Pancreas (tissue), 10 donors: ENCODE measurements at regions not wholly inside any gene's neighbourhood (a gene's known extent, or its start where the extent isn't known, plus 50 kb on each side); places are given as distances from the start of the nearest gene placed in this dataset.

ENCODE experiments used
- ATAC-seq, 4 donors: fragments of 200-7000 bp; cut with Tn5 transposase; one replicate each; pipeline versions ENCODE4 v1.8.0 to v1.9.1; 2020; ENCODE audit warnings: mild to moderate bottlenecking in 4 of 4, moderate library complexity in 4 of 4
- DNase-seq, 6 donors: peaks; one replicate each; pipeline ENCODE4 v3.0.0-alpha.2; 2020
- FAIRE-seq: peaks from 2 replicates; lab custom pipeline; 2012; peaks lifted over from hg19 to GRCh38; lab: Jason Lieb, UNC
- H3K27ac ChIP-seq, 4 donors: fragments of 200-600 bp; sonication (generic); 1 replicate in 3 of 4; 2 replicates in 1 of 4; pipeline versions ENCODE4 v1.5.0 to v1.8.0; 2020
- H3K27me3 ChIP-seq, 4 donors: fragments of 200-600 bp; one replicate each; pipeline ENCODE4 v1.8.0; 2021
- H3K36me3 ChIP-seq, 3 donors: fragments of 200-600 bp; sonication (generic) in 1 of 3; one replicate each; pipeline versions ENCODE4 v1.5.0 to v1.8.0; 2020 to 2021
- H3K4me1 ChIP-seq, 3 donors: fragments of 200-600 bp; one replicate each; pipeline ENCODE4 v1.8.0; 2021
- H3K4me3 ChIP-seq, 4 donors: fragments of 200-600 bp; sonication (generic) in 2 of 4; one replicate each; pipeline versions ENCODE4 v1.5.0 to v1.8.0; 2020 to 2021
- H3K9me3 ChIP-seq, 4 donors: fragments of 200-600 bp; one replicate each; pipeline ENCODE4 v1.8.0; 2021
- CTCF ChIP-seq, 4 donors: fragments of 200-600 bp; sonication (generic) in 3 of 4; IDR thresholded peaks; one replicate each; pipeline versions ENCODE4 v1.5.0 to v1.8.0; 2021; ENCODE audit warnings: antibody characterized with exemption in 4 of 4
- WGBS, 2 donors: extraction: QIAGEN DNeasy Blood & Tissue Kit; methylation state at CpG; one replicate each; pipeline ENCODE4 v1.1.7; 2013; 5-methylcytosine and 5-hydroxymethylcytosine counted together
- intact Hi-C, 3 donors: fragments of 100-400 bp; cut with DNase I; formaldehyde crosslinking; loops; one replicate each; pipeline versions ENCODE4 v1.11.1 to v1.14.2; 2022
- donor health status: healthy with polysubstance abuse.
- donor health status: DM: no; HTN: no; CAD: no; lungs with moderate emphysema.
- donor health status: DM: no; HTN: no; CAD: no.
- donor health status: control.
- donor health status: control.
- donor health status: Bipolar disorder and iron deficiency.
- donor health status: DM: yes; HTN: yes; CAD: no.
- donor health status: DM: no; HTN: no; CAD: no.
- donor health status: DM: no; HTN: no; CAD: no.
- donor health status: DM: yes; HTN: yes; CAD: no.

GRCh38 chr5:125698420-125698819 is 724.8 kb upstream of the GRAMD2B start:
- peak; percentile 32 for FAIRE-seq
- Histone ChIP-seq H3K27me3 (no peaks in the 10 kb centered on the region), H3K36me3 (no peaks in the 10 kb centered on the region), H3K27ac (no peak overlapping the region), H3K9me3 (no peaks in the 10 kb centered on the region), H3K4me1 (peaks cover 20 to 22% (median 21%) of the 10 kb centered on the region in 3 donors), H3K4me3 (no peak overlapping the region)
- no peak for TF ChIP-seq CTCF (IDR thresholded peaks at IDR 0.05)
- intact Hi-C loops = no loop called here
- no peak for ATAC-seq
- no peak for DNase-seq
- WGBS, 2 donors = 21 to 34% methylated on average over 1 of the region's 1 CpG

GRCh38 chr5:125699860-125700259 is 723.3 kb upstream of the GRAMD2B start:
- DNase-seq (no peak), FAIRE-seq (no peak), ATAC-seq (peak in 3 of 4 donors; percentile 40 to 59 (median 52))
- Histone ChIP-seq H3K4me1 (peaks cover 20 to 22% (median 21%) of the 10 kb centered on the region in 3 donors), H3K36me3 (no peaks in the 10 kb centered on the region), H3K9me3 (no peaks in the 10 kb centered on the region), H3K27me3 (no peaks in the 10 kb centered on the region), H3K27ac (peak overlapping the region in 2 of 4 donors; percentile 50 to 71), H3K4me3 (peak overlapping the region in 1 of 4 donors; percentile 19)
- 6 to 13% methylated on average over 2 of the region's 2 CpGs for WGBS, 2 donors
- no peak for TF ChIP-seq CTCF (IDR thresholded peaks at IDR 0.05)
- intact Hi-C loops = no loop called here

- no peak for TF ChIP-seq CTCF (IDR thresholded peaks at IDR 0.05)
- no peaks in the 10 kb centered on the region for H3K36me3 ChIP-seq
- no peak for FAIRE-seq
- peak; percentile 70 to 91 (median 90) for ATAC-seq
- peaks cover 20 to 22% (median 21%) of the 10 kb centered on the region in 3 donors for H3K4me1 ChIP-seq
- 2 to 5% methylated on average over 8 of the region's 8 CpGs for WGBS, 2 donors
- peak overlapping the region in 1 of 4 donors; percentile 19 for H3K4me3 ChIP-seq
- H3K9me3 ChIP-seq = no peaks in the 10 kb centered on the region
- DNase-seq = peak in 3 of 6 donors; percentile 6 to 20 (median 15)
- H3K27me3 ChIP-seq = no peaks in the 10 kb centered on the region
- intact Hi-C loops = no loop called here
- H3K27ac ChIP-seq = peak overlapping the region in 2 of 4 donors; percentile 50 to 71
Measured at GRCh38 chr5:125700380-125700861, 722.8 kb upstream of the GRAMD2B start.

- TF ChIP-seq CTCF (IDR thresholded peaks at IDR 0.05) = no peak
- no peak overlapping the region for H3K4me3 ChIP-seq
- no peak for ATAC-seq
- no peaks in the 10 kb centered on the region for H3K9me3 ChIP-seq
- H3K4me1 ChIP-seq = peaks cover 5 to 21% (median 13%) of the 10 kb centered on the region in 3 donors
- FAIRE-seq = no peak
- H3K36me3 ChIP-seq = no peaks in the 10 kb centered on the region
- H3K27me3 ChIP-seq = no peaks in the 10 kb centered on the region
- no peak overlapping the region for H3K27ac ChIP-seq
- intact Hi-C loops = no loop called here
- no peak for DNase-seq
Measured at GRCh38 chr5:125703616-125704015, 719.6 kb upstream of the GRAMD2B start.

- H3K9me3 ChIP-seq = no peaks in the 10 kb centered on the region
- ATAC-seq (no peak), FAIRE-seq (no peak), DNase-seq (no peak)
- H3K27ac ChIP-seq = no peak overlapping the region
- no peaks in the 10 kb centered on the region for H3K27me3 ChIP-seq
- no peak overlapping the region for H3K4me3 ChIP-seq
- peaks cover 2 to 12% (median 10%) of the 10 kb centered on the region in 3 donors for H3K4me1 ChIP-seq
- TF ChIP-seq CTCF (IDR thresholded peaks at IDR 0.05) = no peak
- 43 to 94% methylated on average over 1 of the region's 1 CpG for WGBS, 2 donors
- intact Hi-C loops = no loop called here
- H3K36me3 ChIP-seq = no peaks in the 10 kb centered on the region
Measured at GRCh38 chr5:125704888-125705287, 718.3 kb upstream of the GRAMD2B start.
